Trophoblast cell (in vitro differentiated cells and primary cell): ENCODE measurements at regions not wholly inside any gene's neighbourhood (a gene's known extent, or its start where the extent isn't known, plus 50 kb on each side); places are given as distances from the start of the nearest gene placed in this dataset.

ENCODE experiments used
- DNase-seq, 2 donors: peaks; one replicate each; pipeline ENCODE4 v3.0.0-alpha.2; 2016
- H2AFZ ChIP-seq: 2 replicates; pipeline ENCODE4 v1.6.1; 2013; ENCODE audit warnings: low read length, moderate library complexity, mild to moderate bottlenecking; ENCODE audit not compliant: insufficient read depth, poor library complexity
- H2AK5ac ChIP-seq: 2 replicates; pipeline ENCODE4 v1.6.1; 2013; ENCODE audit warnings: mild to moderate bottlenecking, low read length
- H2BK120ac ChIP-seq: 2 replicates; pipeline ENCODE4 v1.6.1; 2013; ENCODE audit warnings: low read length, mild to moderate bottlenecking, moderate library complexity; ENCODE audit not compliant: insufficient read depth, poor library complexity
- H2BK12ac ChIP-seq: 2 replicates; pipeline ENCODE4 v1.6.1; 2013; ENCODE audit warnings: mild to moderate bottlenecking, low read length, moderate library complexity
- H2BK5ac ChIP-seq: 2 replicates; pipeline ENCODE4 v1.6.1; 2013; ENCODE audit warnings: low read length, low read depth, moderate library complexity, mild to moderate bottlenecking; ENCODE audit not compliant: poor library complexity
- H3K14ac ChIP-seq: 2 replicates; pipeline ENCODE4 v1.6.1; 2013; ENCODE audit warnings: mild to moderate bottlenecking, low read length
- H3K18ac ChIP-seq: 2 replicates; pipeline ENCODE4 v1.6.1; 2013; ENCODE audit warnings: mild to moderate bottlenecking, low read length
- H3K23ac ChIP-seq: 2 replicates; pipeline ENCODE4 v1.6.1; 2013; ENCODE audit warnings: low read length
- H3K27ac ChIP-seq: 2 replicates; pipeline ENCODE4 v1.5.1; 2013; ENCODE audit warnings: low read depth, mild to moderate bottlenecking, inconsistent platforms, low read length, moderate library complexity
- H3K27me3 ChIP-seq: 2 replicates; pipeline ENCODE4 v1.6.1; 2013; ENCODE audit warnings: inconsistent platforms, mild to moderate bottlenecking, low read length, moderate library complexity; ENCODE audit not compliant: insufficient read depth
- H3K36me3 ChIP-seq, 2 experiments: 1 replicate in 1 of 2; 2 replicates in 1 of 2; pipeline ENCODE4 v1.6.1; 2013; ENCODE audit warnings: low read length in 2 of 2, mild to moderate bottlenecking in 2 of 2, moderate library complexity in 1 of 2; ENCODE audit not compliant: insufficient read depth in 2 of 2, control insufficient read depth in 1 of 2
- H3K4ac ChIP-seq: 2 replicates; pipeline ENCODE4 v1.6.1; 2013; ENCODE audit warnings: low read depth, mild to moderate bottlenecking, low read length, moderate library complexity
- H3K4me1 ChIP-seq, 2 experiments: 1 replicate in 1 of 2; 2 replicates in 1 of 2; pipeline ENCODE4 v1.6.1; 2013; ENCODE audit warnings: low read length in 2 of 2, mild to moderate bottlenecking in 2 of 2, moderate library complexity in 1 of 2; ENCODE audit not compliant: insufficient read depth in 2 of 2, control insufficient read depth in 1 of 2
- H3K4me2 ChIP-seq: 2 replicates; pipeline ENCODE4 v1.6.1; 2013; ENCODE audit warnings: inconsistent platforms, mild to moderate bottlenecking, low read length, moderate library complexity
- H3K4me3 ChIP-seq: 2 replicates; pipeline ENCODE4 v1.5.1; 2013; ENCODE audit warnings: mild to moderate bottlenecking, low read depth, low read length, inconsistent platforms
- H3K79me1 ChIP-seq: one replicate; pipeline ENCODE4 v1.6.1; 2013; ENCODE audit warnings: low read length
- H3K79me2 ChIP-seq: 2 replicates; pipeline ENCODE4 v1.6.1; 2013; ENCODE audit warnings: low read length, mild to moderate bottlenecking; ENCODE audit not compliant: control insufficient read depth, insufficient read depth, poor library complexity
- H3K9ac ChIP-seq: 2 replicates; pipeline ENCODE4 v1.6.1; 2013; ENCODE audit warnings: mild to moderate bottlenecking, low read length
- H3K9me3 ChIP-seq: 2 replicates; pipeline ENCODE4 v1.6.1; 2013; ENCODE audit warnings: low read depth, mild to moderate bottlenecking, control low read depth, inconsistent platforms, low read length; ENCODE audit not compliant: insufficient read depth
- H4K12ac ChIP-seq: 2 replicates; pipeline ENCODE4 v1.6.1; 2013; ENCODE audit warnings: low read depth, mild to moderate bottlenecking, low read length, moderate library complexity
- H4K8ac ChIP-seq: 2 replicates; pipeline ENCODE4 v1.6.1; 2013; ENCODE audit warnings: low read depth, mild to moderate bottlenecking, low read length, moderate library complexity
- H4K91ac ChIP-seq: one replicate; pipeline ENCODE4 v1.6.1; 2013; ENCODE audit warnings: low read depth, mild to moderate bottlenecking, low read length, moderate library complexity
- WGBS: extraction: QIAGEN DNeasy Blood & Tissue Kit; methylation state at CpG from one replicate; pipeline ENCODE4 v1.1.7; 2013; ENCODE audit warnings: missing lambda C conversion rate; ENCODE audit not compliant: insufficient read length, insufficient coverage; ENCODE audit errors: extremely low coverage; 5-methylcytosine and 5-hydroxymethylcytosine counted together

DNA sequence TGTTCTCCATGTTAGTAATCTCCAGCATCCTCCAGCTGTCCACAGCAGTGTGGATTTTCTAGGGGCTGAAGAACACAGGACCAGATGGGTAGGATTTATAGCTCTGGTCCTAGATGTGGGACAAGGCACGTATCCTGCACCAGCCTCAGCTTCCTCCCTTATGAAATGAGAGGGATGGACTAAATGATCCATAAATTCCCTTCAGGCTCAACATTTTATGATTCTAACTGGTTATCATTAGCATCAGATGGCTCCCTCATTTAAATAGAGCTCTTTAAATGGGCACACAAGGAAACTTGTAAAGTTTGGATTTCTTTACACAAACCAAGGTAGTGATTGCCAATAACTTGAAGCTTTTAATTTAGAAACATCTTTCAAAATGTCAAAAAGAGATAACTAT lies 97.7 kb downstream of the ESM1 start:
- no peak overlapping the region for H3K27ac ChIP-seq
- no peak overlapping the region for H3K4me2 ChIP-seq
- no CpG with 5 or more reads among the region's 1 CpG for WGBS
- no peak overlapping the region for H4K91ac ChIP-seq
- H3K14ac ChIP-seq: no peak overlapping the region
- H3K23ac ChIP-seq: no peak overlapping the region
- no peak overlapping the region for H3K18ac ChIP-seq
- no peak overlapping the region for H3K4me3 ChIP-seq
- no peak overlapping the region for H2BK5ac ChIP-seq
- H2AK5ac ChIP-seq: no peak overlapping the region
- H2BK120ac ChIP-seq: no peak overlapping the region
- H4K12ac ChIP-seq: no peak overlapping the region
- no peak for DNase-seq
- no peaks in the 10 kb centered on the region for H3K79me2 ChIP-seq
- H2BK12ac ChIP-seq: no peak overlapping the region
- peaks cover 13% of the 10 kb centered on the region for H3K27me3 ChIP-seq
- H3K4me1 ChIP-seq: peaks cover 0 to 10% of the 10 kb centered on the region in 2 experiments
- H3K9ac ChIP-seq: no peak overlapping the region
- no peak overlapping the region for H2AFZ ChIP-seq
- H3K9me3 ChIP-seq: peaks cover 1% of the 10 kb centered on the region
- no peak overlapping the region for H4K8ac ChIP-seq
- H3K79me1 ChIP-seq: peaks cover 2% of the 10 kb centered on the region
- H3K4ac ChIP-seq: no peak overlapping the region
- no peaks in the 10 kb centered on the region for H3K36me3 ChIP-seq

DNA sequence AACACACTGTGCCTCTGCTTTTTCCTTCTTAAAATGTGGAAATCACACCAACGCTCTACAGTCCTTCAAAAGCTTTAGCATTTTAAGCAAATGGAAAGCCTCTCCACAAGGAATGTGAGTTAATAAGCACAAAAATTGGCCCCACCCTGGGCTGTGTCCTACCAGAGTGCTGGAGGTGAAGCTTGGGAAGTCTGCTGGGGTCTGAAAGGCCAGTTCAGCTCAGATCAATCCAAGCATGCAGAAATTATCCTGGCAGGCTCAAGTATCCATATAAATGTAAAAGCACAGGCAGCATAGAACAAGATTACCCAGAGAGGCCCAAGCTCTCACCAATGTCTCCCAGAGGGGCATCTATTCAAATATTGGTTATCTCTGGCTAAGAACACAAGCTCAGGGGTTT lies 98.5 kb downstream of the ESM1 start:
- H3K4me3 ChIP-seq: no peak overlapping the region
- H2BK120ac ChIP-seq: no peak overlapping the region
- H3K9ac ChIP-seq: no peak overlapping the region
- H3K9me3 ChIP-seq: peaks cover 1% of the 10 kb centered on the region
- WGBS: no CpG with 5 or more reads among the region's 1 CpG
- no peak overlapping the region for H4K8ac ChIP-seq
- H3K18ac ChIP-seq: no peak overlapping the region
- peaks cover 0 to 10% of the 10 kb centered on the region in 2 experiments for H3K4me1 ChIP-seq
- H3K4me2 ChIP-seq: no peak overlapping the region
- H3K79me2 ChIP-seq: no peaks in the 10 kb centered on the region
- H3K23ac ChIP-seq: no peak overlapping the region
- no peak overlapping the region for H4K91ac ChIP-seq
- H3K4ac ChIP-seq: no peak overlapping the region
- H4K12ac ChIP-seq: no peak overlapping the region
- peaks cover 14% of the 10 kb centered on the region for H3K27me3 ChIP-seq
- DNase-seq: no peak
- no peaks in the 10 kb centered on the region for H3K36me3 ChIP-seq
- no peak overlapping the region for H3K27ac ChIP-seq
- H3K14ac ChIP-seq: no peak overlapping the region
- no peak overlapping the region for H2BK5ac ChIP-seq
- no peak overlapping the region for H2BK12ac ChIP-seq
- H2AK5ac ChIP-seq: no peak overlapping the region
- H3K79me1 ChIP-seq: peaks cover 2% of the 10 kb centered on the region
- H2AFZ ChIP-seq: no peak overlapping the region

DNA sequence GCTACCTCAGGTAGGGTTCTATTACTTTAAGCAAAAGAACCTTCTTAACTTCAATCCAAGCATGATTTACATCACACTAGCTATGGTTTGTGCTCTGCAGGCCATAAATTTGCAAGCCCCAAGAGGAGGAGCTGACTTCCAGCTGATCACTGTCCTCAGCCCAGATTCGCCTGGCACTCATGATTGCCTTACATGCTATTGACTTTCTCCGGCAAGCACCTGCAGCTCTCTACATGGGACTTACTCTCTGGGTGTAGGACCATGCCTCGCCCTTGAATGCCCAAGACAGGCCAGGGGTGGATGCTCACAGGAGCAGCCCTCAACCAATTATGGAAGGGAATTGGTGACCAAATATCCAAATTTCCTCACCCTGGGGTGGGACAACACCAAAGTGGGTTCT lies 99.8 kb downstream of the ESM1 start:
- no peak overlapping the region for H2BK5ac ChIP-seq
- no peaks in the 10 kb centered on the region for H3K36me3 ChIP-seq
- H3K79me1 ChIP-seq: peaks cover 2% of the 10 kb centered on the region
- H3K4ac ChIP-seq: no peak overlapping the region
- no peak overlapping the region for H3K18ac ChIP-seq
- H4K91ac ChIP-seq: no peak overlapping the region
- no peak overlapping the region for H4K8ac ChIP-seq
- H3K14ac ChIP-seq: no peak overlapping the region
- H4K12ac ChIP-seq: no peak overlapping the region
- DNase-seq: no peak
- peaks cover 1% of the 10 kb centered on the region for H3K9me3 ChIP-seq
- no peak overlapping the region for H2AFZ ChIP-seq
- H3K23ac ChIP-seq: no peak overlapping the region
- H3K27ac ChIP-seq: no peak overlapping the region
- WGBS: no CpG with 5 or more reads among the region's 3 CpGs
- H3K9ac ChIP-seq: no peak overlapping the region
- no peak overlapping the region for H2BK12ac ChIP-seq
- no peaks in the 10 kb centered on the region for H3K79me2 ChIP-seq
- H3K4me1 ChIP-seq: peaks cover 0 to 10% of the 10 kb centered on the region in 2 experiments
- peaks cover 14% of the 10 kb centered on the region for H3K27me3 ChIP-seq
- no peak overlapping the region for H3K4me2 ChIP-seq
- no peak overlapping the region for H3K4me3 ChIP-seq
- H2BK120ac ChIP-seq: no peak overlapping the region
- no peak overlapping the region for H2AK5ac ChIP-seq

DNA sequence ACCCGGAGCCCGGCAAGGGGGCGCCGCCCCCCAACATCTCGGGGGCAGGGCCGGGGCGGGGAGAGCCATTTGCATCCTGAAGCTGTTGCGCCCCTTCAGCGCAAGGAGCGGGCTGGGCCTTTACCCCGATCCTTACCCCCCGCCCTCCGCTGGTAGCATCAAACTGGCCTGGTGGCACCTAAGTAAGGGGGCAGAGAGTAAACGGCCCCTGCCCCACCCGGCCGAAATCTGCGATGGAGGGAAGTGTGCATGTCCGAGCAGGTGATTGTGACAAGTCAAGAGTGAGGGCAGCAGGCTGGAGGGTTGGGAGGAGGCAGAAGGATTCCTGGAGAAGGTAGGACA lies 101.2 kb downstream of the ESM1 start:
- no peak overlapping the region for H4K12ac ChIP-seq
- no peak overlapping the region for H2AFZ ChIP-seq
- H3K27ac ChIP-seq: no peak overlapping the region
- H3K27me3 ChIP-seq: peaks cover 14% of the 10 kb centered on the region
- no peaks in the 10 kb centered on the region for H3K79me2 ChIP-seq
- peaks cover 0 to 10% of the 10 kb centered on the region in 2 experiments for H3K4me1 ChIP-seq
- H4K91ac ChIP-seq: no peak overlapping the region
- WGBS: no CpG with 5 or more reads among the region's 18 CpGs
- no peak overlapping the region for H3K18ac ChIP-seq
- H2AK5ac ChIP-seq: no peak overlapping the region
- DNase-seq: no peak
- no peaks in the 10 kb centered on the region for H3K36me3 ChIP-seq
- no peak overlapping the region for H2BK12ac ChIP-seq
- no peak overlapping the region for H4K8ac ChIP-seq
- peak overlapping the region; percentile 91 for H3K4me2 ChIP-seq
- no peak overlapping the region for H3K14ac ChIP-seq
- H2BK5ac ChIP-seq: no peak overlapping the region
- H3K4me3 ChIP-seq: peak overlapping the region; percentile 53
- peaks cover 2% of the 10 kb centered on the region for H3K79me1 ChIP-seq
- no peak overlapping the region for H2BK120ac ChIP-seq
- no peak overlapping the region for H3K4ac ChIP-seq
- no peak overlapping the region for H3K9ac ChIP-seq
- H3K23ac ChIP-seq: no peak overlapping the region
- peaks cover 1% of the 10 kb centered on the region for H3K9me3 ChIP-seq
